ENCODE measurements at regions not wholly inside any gene's neighbourhood (a gene's known extent, or its start where the extent isn't known, plus 50 kb on each side); places are given as distances from the start of the nearest gene placed in this dataset.

- TF ChIP-seq ZBTB4 (CRISPR knock-in tag; IDR thresholded peaks at IDR 0.05; ENCODE audit: borderline replicate concordance) (no peak), PHF21A (CRISPR knock-in tag; IDR thresholded peaks at IDR 0.05) (no peak)
These were observed 201.5 kb downstream of the SP3 start (continued) for GRCh38 chr2:173763641-173764040.

- DNase-seq (ENCODE audit: low spot score) (no peak), ATAC-seq (no peak), FAIRE-seq (no peak)
- Histone ChIP-seq H4K20me1 (ENCODE audit: insufficient read depth, low read length) (no peaks in the 10 kb centered on the region), H3K4me2 (ENCODE audit: low read depth, low read length) (no peak overlapping the region), H3K4me3 (replicated peaks in 1 of 3; ENCODE audit: insufficient read depth in 1 of 3, low read depth in 2 of 3, low read length in 3 of 3) (no peak overlapping the region), H3K27me3 (ENCODE audit: control insufficient read depth in 1 of 2, insufficient read depth in 2 of 2, low read length in 2 of 2) (peaks cover 2 to 22% of the 10 kb centered on the region in 2 experiments; a peak in 2 of 5 replicates), H3K79me2 (ENCODE audit: insufficient read depth, low read length) (no peaks in the 10 kb centered on the region), H3K36me3 (replicated peaks in 1 of 2; ENCODE audit: control insufficient read depth in 1 of 2, insufficient read depth in 2 of 2, low read length in 2 of 2) (no peaks in the 10 kb centered on the region), H3K27ac (ENCODE audit: extremely low read length, insufficient read depth, low read length) (no peak overlapping the region), H3K9ac (ENCODE audit: insufficient read depth, low read depth, low read length) (no peak overlapping the region), H3K4me1 (ENCODE audit: insufficient read depth, low read length) (no peaks in the 10 kb centered on the region), H2AFZ (ENCODE audit: low read length) (no peak overlapping the region), H3K9me3 (ENCODE audit: low read length) (no peaks in the 10 kb centered on the region)
- ChIA-PET POLR2A (no interaction called here), CTCF (ENCODE audit: low intra/inter-chr PET ratio, low total read pairs) (no interaction called here)
- BruUV-seq (replicated peaks): no TSS peak
- intact Hi-C loops (cut with micrococcal nuclease; ENCODE audit: unreplicated experiment) (no loop called here), in situ Hi-C loops (cut with HindIII; ENCODE audit: extremely low pct_ligation_motif_present, low pct_unique_long_range_greater_than_20kb) (no loop called here)
- 16% methylated on average over 6 of the region's 6 CpGs for whole genome bisulfite sequencing (ENCODE audit: low lambda C conversion rate)
- TF ChIP-seq ZSCAN12 (CRISPR knock-in tag; IDR thresholded peaks at IDR 0.05) (no peak), SATB2 (CRISPR knock-in tag; IDR thresholded peaks at IDR 0.05) (no peak)
These were observed 201.1 kb downstream of the SP3 start for GRCh38 chr2:173764094-173764493.

All from HepG2 (cell line).